Iris pigment epithelial cell (primary cell): ENCODE measurements at regions not wholly inside any gene's neighbourhood (a gene's known extent, or its start where the extent isn't known, plus 50 kb on each side); places are given as distances from the start of the nearest gene placed in this dataset.

Source experiments
- DNase-seq: peaks from one replicate; pipeline ENCODE4 v3.0.0-alpha.2; 2011; ENCODE audit warnings: low read depth

DNA sequence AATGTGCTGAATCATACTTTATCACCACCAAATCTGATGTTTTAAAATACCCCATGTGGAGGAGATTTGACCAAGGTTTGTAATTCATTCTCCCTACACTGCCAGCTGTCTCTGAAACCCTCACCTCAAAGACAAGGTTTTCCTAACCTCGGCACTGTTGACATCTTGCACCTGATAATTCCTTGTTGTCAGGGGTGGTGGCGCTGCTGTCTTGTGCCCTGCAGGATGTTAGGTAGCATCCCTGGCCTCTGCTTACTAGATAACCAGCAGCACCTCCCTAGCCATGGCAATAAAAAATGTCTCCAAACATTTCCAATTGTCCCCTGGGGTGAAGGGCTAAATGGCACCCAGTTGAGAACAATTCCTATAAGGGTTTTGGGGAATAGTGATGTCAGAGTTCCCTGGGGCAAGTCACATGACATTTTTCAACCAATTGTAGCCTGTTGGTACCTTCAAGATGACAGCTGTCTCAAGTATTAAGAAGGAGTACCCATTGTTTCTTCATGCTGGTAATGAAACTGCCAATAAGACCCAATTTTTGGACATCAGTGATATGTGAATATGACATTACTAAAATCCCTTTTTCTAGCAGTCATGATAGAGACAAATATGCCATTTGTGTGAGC is 160.6 kb upstream of the PLCXD3 start:
- no peak for DNase-seq

DNA sequence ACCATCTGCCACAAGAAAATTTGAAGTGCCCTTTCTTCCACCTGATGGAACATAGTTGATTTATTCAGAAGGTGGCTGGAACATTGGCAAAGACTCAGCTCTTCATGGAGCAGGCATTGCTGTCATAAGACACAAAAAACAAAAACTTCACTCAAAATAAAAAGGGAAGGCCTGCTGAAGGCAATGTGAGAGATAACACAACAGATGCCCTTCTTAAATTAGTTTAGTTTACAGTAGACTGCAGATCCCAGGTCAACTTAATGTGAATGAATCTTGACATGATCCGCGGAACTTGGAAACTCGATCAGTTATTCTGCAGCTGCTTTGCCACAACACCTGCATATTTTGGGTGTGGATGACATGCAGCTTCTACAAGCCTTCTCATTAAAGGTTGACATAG is 159.8 kb upstream of the PLCXD3 start:
- no peak for DNase-seq

DNA sequence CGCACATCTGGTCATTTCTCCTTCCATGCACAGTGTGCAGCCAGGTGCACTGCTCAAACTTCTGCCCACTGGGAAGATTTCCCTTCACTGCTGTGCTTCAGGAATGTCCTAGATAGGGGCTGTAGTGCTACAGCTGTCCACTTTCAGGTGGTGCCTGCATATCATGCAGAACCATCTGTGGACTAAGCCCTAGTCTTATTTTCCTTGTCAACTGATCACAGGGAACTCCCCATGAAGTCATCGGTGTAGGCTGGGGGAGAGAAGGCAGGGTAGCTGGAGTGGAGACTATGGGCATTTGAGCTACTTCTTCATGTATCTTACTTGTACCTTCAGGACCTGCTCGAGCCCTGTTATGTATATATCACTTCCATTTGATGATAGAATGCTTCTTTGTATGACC is 150.9 kb upstream of the PLCXD3 start:
- DNase-seq: no peak

DNA sequence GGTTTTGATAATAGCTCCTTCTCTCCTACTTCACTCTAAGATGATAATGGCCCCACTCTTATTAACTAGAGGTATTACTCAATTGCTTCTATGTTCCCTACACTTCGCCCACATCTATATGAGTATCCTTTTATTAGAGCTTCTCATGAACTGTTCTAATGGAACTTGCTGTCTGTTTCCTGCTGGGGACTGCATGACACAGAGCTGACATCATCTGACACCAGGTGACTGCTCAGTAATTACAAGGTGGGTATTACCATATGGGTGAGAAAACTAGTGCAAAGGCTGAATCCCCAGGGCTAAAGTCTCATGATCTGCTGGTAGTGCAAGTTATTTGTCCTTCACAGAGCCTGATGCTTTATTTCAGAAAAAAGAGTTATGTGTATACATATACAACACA is 146.2 kb upstream of the PLCXD3 start:
- DNase-seq: no peak

DNA sequence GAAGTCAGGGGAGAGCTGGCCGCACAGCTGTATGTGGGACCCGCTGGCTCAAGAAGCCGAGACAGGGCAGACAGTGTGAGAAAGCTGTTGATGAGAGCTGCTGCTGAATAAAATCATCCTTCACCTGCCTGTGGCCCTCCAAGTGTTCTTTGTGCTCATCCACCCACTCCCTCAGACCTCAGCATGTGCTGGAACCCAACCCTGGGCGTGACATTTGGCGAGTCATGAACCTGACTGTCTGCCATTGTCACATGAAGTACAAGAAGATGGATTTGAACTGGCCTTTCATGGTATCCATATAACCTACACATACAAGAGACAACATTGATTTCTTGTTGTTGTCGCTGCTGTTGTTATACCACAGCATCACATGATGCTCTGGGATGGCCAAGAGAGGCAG is 139.7 kb upstream of the PLCXD3 start:
- DNase-seq: no peak

DNA sequence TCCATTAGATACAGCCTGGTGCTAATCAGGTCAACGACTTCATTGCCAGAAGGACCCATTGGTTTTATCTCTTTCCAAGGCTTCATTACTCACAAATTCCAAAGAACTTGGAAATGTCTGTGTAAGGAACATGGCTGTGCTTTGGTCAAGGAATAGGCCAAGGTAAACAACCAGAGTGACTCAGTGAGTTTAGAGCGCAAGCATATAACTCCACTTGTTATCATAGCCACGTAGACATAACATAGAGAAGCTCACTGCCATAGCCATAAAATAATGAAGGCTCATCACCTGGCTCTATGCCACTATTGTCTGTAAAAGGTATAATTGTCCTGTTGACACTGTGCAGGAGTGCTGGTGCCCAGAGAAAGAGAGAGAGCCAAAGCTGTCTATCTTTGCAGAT is 139.3 kb upstream of the PLCXD3 start:
- DNase-seq: peak; percentile 66

DNA sequence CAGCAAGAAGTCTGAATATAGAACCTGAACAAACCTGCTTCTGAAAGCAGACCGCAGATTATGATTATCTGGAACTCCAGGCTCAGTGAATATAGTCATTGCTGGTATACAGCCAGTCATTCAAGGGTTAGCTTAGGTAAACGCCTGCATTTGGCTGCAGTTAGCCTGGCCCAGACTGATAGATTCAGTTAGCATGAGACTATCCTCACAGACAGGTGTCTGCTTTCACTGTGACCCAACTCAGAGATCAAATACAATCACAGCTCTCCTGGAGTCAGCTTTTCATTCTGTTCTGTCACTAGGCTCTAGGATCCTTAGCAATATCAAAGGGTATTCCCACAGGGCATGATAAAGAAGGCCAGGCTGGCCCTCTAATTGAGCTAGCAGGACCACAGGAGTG is 138.6 kb upstream of the PLCXD3 start:
- DNase-seq: no peak

DNA sequence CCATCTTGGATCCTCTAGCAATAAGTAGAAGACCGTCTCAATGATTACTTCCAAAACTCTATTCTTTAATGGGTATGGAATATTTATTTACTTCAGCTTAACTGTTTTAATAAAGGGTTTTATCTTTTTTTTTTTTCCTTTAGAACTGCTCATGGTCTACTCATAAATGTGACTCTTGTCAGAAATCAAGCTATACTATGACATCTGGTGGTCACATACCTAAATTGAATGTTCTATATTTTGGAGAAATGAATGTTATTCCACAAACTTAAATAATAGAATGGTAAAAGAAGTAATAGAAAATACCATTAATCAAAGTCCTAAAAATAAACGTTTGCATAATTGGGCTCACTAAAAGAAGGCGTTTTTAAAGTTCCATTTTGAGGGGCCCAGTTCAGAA is 131.2 kb upstream of the PLCXD3 start:
- DNase-seq: no peak

DNA sequence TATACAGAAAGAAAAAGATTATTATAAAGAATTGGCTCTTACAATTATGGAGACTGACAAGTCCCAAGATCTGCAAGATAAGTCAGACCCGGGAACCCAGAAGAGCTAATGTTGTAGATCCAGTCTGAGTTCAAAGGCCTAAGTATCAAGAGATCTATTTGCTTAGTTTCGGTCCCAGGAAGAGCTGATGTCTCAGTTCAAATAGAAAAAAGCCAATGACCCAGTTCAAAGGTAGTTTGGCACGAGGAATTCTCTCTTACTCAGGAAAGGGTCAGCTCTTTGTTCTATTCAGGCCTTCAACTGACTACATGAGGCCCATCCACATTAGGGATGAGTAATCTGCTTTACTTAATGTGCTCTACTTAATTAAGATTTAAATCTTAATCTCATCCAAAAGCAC is 128.3 kb upstream of the PLCXD3 start:
- DNase-seq: no peak

DNA sequence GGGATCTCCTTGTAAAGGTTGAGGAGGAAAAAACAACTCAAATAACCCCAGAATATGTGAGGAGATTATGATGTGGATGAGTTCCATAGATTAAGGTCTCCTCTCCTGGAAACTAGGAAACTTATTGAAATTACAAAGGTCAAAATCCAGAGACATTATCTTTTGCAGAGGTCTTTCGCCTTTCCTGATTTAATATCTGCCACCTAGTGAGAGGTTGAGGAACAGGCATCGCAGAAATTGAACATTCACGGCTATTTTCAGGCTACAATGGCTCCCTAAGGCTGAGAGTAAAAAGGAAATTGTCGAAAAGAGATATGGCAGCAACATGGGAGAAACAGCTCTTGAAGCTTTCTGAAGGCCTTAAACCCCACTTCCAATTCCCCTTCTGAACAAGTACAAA is 127.5 kb upstream of the PLCXD3 start:
- DNase-seq: no peak

DNA sequence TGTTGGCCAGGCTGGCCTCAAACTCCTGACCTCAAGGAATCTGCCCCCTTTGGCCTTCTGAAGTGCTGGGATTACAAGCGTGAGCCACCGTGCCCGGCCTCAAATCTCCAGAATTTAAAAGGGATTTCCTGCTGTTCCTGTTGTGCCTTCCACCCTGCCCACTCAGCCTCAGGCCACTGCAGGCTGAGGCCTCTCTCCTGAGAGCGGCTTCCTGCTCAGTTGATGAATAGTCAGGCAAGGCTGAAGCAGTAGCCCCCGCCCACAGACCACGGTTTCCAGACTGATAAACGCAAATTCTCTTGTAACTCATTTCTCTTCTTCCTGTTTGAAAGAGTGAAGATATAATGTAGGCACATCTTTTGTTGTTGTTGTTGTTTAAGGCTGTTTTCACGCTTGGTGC is 127.0 kb upstream of the PLCXD3 start:
- DNase-seq: no peak

DNA sequence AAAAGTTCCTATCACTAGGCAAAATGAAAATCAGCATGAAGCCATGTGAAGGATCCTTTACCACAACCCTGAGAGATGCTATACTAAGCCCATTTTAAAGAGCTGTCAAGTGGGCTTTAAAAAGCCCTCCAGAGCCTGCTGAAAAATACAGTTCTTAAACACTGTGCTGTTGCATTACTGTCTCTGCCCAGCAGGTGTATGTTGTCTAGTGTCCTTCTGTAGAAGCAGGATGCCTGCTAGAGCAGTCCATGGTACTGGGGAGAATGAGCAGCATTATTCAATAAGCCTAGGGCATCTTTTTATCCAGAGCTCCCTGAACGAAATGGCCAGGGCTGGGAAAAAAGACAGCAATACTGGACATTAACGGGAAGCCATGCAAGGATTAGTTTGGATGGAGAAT is 126.2 kb upstream of the PLCXD3 start:
- peak; percentile 43 for DNase-seq

DNA sequence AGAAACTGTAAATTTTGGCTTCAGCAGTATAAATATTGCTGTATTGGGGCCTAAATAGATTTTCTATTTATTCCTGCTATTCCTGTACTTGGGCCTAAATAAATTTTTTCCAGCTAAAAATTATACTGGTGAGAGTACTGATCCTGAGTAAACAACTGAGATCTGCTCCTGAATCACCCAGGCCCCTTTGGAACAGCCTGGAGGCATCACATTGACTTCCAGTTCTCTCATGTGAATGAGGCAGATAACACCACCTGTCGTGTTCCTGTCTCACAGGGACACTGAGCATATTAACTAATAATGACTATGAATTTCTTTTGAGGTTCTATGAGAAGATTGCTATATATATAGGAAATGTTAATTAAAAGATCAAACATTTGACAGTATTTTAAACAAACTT is 119.5 kb upstream of the PLCXD3 start:
- DNase-seq: no peak

DNA sequence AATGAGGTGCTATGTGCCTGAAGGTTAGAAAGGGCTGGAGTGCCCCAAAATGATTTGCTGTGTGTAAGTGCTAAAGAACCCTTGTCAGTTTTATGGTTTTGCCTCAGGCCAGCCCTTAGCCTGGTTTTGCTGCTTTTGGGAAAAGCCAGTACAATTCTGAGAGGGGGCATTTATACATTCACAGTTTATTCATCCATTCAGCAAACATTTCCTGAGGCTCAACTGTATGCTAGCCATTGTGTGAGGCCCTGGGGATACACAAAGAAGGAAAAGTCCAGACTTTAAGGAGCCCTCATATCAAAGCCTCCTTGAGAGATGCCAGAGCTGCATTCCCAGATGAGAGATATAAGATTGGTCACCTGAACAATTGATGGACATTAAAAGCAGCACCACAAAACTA is 115.2 kb upstream of the PLCXD3 start:
- no peak for DNase-seq

DNA sequence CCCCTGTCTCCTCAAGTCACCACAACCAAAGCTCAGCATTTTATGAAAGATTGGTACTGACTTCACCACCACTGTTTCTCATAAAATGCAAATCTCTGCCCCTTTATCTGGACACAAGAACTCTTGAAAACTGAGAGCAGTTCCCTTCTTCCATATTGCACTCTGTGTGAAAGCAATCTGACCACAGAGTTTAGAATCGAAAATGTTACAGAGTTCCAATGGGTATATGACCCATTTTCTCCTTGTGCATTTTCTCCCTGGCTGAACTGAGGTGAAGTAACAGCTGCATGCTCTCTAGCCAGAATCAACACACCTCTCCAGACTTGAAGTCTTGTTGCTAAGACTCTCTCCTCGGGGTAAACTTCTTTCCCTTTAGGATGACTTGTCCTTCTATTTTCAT is 111.0 kb upstream of the PLCXD3 start:
- no peak for DNase-seq

DNA sequence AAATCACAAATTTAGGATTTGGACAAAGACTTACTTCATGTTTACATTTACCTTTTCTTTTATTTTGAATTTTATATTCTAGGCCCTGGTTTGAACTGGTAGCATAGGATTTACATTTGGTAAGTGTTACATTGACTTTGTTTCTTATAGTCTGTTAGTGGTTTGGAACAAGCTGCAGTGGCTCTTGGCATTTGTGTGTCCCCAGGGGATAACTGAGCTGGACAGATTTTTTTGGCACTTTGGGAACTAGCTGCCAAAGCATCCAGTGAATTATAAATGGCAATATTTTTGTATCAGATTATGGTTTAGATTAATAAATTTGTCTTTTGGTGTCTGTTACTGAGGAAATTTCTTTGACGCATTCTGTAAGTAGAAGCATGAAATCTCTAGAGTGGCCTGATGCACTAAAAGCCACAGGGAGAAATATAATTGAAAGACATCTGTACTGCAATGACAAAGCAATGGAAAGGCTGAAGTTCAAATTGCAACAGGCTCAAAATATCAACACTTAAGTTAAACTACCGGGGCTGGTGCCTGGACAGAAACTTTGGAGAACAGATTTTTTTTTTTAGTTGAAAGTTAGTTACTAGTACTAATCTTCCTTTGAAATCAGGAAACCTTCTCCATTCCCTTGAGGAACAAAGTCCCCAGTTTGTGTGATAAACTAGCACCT is 107.6 kb upstream of the PLCXD3 start:
- DNase-seq: no peak

DNA sequence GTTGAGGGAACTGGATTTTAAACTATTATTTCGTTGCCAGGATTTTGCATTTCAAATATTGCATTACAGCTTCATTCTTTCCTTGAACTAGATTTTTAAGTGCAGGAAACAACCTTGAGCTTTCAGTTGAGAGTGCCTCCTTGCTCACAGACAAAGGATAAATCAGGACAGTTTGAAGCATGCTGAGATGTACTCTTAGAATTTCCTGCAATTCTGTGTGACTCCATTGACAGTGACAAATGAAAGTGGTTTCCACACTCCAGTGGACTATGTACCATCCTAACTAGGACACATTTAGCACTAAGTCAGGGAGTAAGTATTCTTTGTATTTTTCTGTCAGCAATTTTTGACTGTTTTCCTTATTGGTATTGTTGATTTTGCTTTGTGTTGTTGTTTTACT is 100.0 kb upstream of the PLCXD3 start:
- DNase-seq: no peak

DNA sequence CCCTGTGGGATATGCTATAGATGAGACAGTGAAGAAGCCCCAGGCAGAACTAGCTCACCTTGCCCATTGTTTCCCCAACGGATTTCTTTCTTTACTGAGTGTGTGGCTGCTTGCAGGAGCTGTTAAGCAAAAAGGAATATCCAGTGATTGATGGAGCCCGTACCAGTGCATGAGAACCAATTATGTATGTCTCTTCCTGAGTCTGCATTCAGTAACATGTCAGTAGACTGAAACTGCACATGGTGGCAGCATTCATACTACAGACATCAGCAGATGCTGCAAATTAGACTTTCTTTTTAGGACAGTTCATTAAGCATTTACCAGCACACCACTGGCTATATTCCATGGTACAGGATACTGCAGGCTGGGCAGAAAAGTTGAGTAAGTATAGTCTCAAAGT is 90.3 kb upstream of the PLCXD3 start:
- no peak for DNase-seq

DNA sequence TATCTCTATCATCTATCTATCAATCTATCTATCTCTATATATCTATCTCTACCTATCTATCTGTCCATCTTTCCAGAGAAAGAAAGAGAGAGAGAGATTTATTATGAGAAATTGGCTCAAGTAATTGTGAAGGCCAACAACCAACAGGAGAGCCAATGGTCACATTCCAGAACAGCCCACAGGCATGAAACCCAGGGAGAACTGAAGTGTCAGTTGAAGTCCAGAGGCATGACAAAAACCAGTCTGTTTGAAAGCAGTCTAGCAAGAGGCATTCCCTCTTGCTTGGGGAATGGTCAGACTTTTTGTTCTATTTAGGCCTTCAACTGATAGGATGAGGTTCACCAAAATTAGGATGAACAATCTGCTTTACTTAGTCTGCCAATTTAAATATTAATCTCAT is 87.6 kb upstream of the PLCXD3 start:
- DNase-seq: peak; percentile 1

DNA sequence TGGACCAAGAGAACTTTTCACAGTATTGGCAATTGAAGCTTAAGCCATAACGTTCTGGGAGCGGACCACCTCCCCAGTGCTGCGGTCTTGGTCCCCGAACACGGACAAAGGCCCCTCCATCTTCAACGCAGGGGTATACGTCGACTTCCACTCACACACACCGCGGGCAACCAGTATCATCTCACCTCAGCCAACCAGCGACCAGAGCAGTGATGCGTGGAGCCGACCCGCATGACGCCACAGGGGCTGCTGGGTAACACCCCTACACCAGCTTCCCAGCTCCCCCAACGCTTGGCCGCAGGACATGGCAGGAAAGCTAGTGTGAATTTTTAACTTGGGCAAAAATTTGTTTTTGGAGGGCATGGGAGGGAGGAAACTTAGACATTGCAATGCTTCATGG is 77.3 kb upstream of the PLCXD3 start:
- no peak for DNase-seq

DNA sequence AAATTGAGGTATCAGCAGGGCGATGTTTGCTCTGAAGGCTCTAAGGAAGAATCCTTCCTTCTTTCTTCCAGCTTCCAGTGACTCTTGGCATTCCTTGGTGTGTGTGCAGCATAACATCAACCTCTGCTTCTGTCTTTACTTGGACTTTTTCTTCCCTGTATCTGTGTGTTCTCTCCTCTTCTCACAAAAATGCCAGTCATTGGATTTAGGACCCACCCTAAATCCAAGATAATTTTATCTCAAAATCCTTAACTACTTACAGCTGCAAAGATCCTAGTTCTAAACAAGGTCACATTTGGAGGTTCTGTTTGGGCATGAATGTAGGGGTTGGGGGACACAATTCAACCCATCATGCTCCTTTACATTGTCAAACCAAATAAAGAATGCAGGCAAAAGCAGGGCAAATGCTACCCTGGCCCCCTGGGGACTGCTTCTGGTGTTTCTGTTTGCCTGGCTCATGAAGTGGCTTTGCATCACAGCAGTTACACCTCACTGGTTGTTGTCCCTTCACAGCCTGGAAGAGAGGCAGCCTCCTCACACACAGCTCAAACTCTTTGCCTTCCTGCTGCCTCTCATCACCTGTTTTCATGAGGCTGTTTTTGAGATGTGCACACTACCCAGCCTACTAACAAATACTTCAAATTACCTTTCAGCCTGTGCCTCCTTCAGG is 64.8 kb upstream of the PLCXD3 start:
- DNase-seq: no peak

DNA sequence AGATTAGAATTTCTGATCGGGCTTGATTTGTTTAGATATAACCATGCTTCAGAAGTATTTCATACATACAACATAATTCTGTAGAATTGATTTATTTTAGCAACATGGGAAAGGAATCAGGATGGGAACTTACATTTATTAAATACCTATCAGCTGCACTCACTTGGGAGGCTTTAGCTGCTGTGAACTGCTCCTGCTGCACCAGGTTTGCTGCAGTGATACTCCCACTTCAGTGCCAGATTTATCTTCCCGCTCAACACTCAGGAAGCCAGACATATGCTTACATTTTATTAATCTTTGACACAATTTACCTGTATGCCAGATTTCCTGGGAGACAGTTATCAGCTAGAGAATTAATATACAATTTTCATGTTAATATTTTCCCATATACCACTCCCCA is 64.0 kb upstream of the PLCXD3 start:
- DNase-seq: no peak
